IMR-90 (cell line): ENCODE measurements at regions not wholly inside any gene's neighbourhood (a gene's known extent, or its start where the extent isn't known, plus 50 kb on each side); places are given as distances from the start of the nearest gene placed in this dataset.

ENCODE experiments used
- CEBPB ChIP-seq: IDR thresholded peaks from 2 replicates; pipeline ENCODE4 v1.6.1; 2012; ENCODE audit warnings: low read depth, low read length, improper control_type of control experiment
- CTCF ChIP-seq: conservative IDR thresholded peaks from 2 replicates; pipeline ENCODE4 v1.5.1; 2012; ENCODE audit warnings: mild to moderate bottlenecking, low read depth, low read length, improper control_type of control experiment
- FOS ChIP-seq: fragments of 150-350 bp; IDR thresholded peaks from 2 replicates; pipeline ENCODE4 v1.6.1; 2016; ENCODE audit warnings: low read depth, low read length
- MAZ ChIP-seq: IDR thresholded peaks from 2 replicates; pipeline ENCODE4 v1.6.1; 2012; ENCODE audit warnings: low read depth, mild to moderate bottlenecking, low read length, improper control_type of control experiment, moderate library complexity, borderline replicate concordance
- NFE2L2 ChIP-seq: fragments of 150-350 bp; IDR thresholded peaks from 2 replicates; pipeline ENCODE4 v1.6.1; 2016; ENCODE audit warnings: low read depth, mild to moderate bottlenecking, low read length
- POLR2A ChIP-seq: IDR thresholded peaks from 2 replicates; pipeline ENCODE4 v1.6.1; 2012; ENCODE audit warnings: mild to moderate bottlenecking, low read depth, low read length
- TF ChIP-seq, protein P1 (sequence below): fragments of 150-350 bp; IDR thresholded peaks from 2 replicates; pipeline ENCODE4 v1.6.1; 2017; ENCODE audit warnings: mild to moderate bottlenecking, antibody characterized with exemption, low read length, low read depth

GRCh38 chrX:139049465-139049864 is 337.9 kb upstream of the FGF13 start:
- TF ChIP-seq CTCF, result no peak
- TF ChIP-seq POLR2A, result no peak
- no peak for TF ChIP-seq FOS
- TF ChIP-seq NFE2L2, result no peak
- no peak for TF ChIP-seq CEBPB
- TF ChIP-seq MAZ, result no peak
- TF ChIP-seq, protein P1, sequence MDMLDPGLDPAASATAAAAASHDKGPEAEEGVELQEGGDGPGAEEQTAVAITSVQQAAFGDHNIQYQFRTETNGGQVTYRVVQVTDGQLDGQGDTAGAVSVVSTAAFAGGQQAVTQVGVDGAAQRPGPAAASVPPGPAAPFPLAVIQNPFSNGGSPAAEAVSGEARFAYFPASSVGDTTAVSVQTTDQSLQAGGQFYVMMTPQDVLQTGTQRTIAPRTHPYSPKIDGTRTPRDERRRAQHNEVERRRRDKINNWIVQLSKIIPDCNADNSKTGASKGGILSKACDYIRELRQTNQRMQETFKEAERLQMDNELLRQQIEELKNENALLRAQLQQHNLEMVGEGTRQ, result no peak
